Thoracic aorta (tissue), 2 donors: ENCODE measurements at regions not wholly inside any gene's neighbourhood (a gene's known extent, or its start where the extent isn't known, plus 50 kb on each side); places are given as distances from the start of the nearest gene placed in this dataset.
"Not testable (repeated sequence)": the region's sequence is repeated elsewhere in the genome, so short reads cannot be mapped to it uniquely, and the experiment has no call there.

Experiments
- ATAC-seq: fragments of 150-250 bp; one replicate; pipeline ENCODE4 v1.8.0; 2017; ENCODE audit warnings: low read depth; ENCODE audit not compliant: insufficient number of reproducible peaks, low FRiP score
- DNase-seq: peaks from one replicate; pipeline ENCODE4 v3.0.0-alpha.2; 2020; ENCODE audit warnings: low spot score
- H3K27ac ChIP-seq, 2 donors: fragments of 200-600 bp; sonication (generic); 1 replicate in 1 of 2; 2 replicates in 1 of 2; pipeline ENCODE4 v1.5.1; 2016; ENCODE audit warnings: mild to moderate bottlenecking in 2 of 2, moderate library complexity in 2 of 2
- H3K27me3 ChIP-seq: fragments of 200-600 bp; sonication (generic); replicated peaks from 2 replicates; pipeline ENCODE4 v1.6.0; 2016; ENCODE audit warnings: mild to moderate bottlenecking; ENCODE audit not compliant: insufficient read depth
- H3K36me3 ChIP-seq: fragments of 200-600 bp; sonication (generic); one replicate; pipeline ENCODE4 v1.5.1; 2016
- H3K4me1 ChIP-seq, 2 donors: fragments of 200-600 bp; sonication (generic); 1 replicate in 1 of 2; 2 replicates in 1 of 2; pipeline versions ENCODE4 v1.5.1 to v1.6.0; 2016; ENCODE audit warnings: low read depth in 2 of 2, mild to moderate bottlenecking in 1 of 2; ENCODE audit not compliant: control insufficient read depth in 1 of 2
- H3K4me3 ChIP-seq: fragments of 200-600 bp; sonication (generic); 2 replicates; pipeline ENCODE4 v1.5.1; 2016; ENCODE audit warnings: mild to moderate bottlenecking
- H3K9me3 ChIP-seq: fragments of 200-600 bp; sonication (generic); 2 replicates; pipeline ENCODE4 v1.5.1; 2016
- TF ChIP-seq, protein P1 (sequence below): fragments of 200-600 bp; sonication (generic); IDR thresholded peaks from one replicate; pipeline ENCODE4 v1.5.1; 2019; ENCODE audit warnings: antibody characterized with exemption

DNA sequence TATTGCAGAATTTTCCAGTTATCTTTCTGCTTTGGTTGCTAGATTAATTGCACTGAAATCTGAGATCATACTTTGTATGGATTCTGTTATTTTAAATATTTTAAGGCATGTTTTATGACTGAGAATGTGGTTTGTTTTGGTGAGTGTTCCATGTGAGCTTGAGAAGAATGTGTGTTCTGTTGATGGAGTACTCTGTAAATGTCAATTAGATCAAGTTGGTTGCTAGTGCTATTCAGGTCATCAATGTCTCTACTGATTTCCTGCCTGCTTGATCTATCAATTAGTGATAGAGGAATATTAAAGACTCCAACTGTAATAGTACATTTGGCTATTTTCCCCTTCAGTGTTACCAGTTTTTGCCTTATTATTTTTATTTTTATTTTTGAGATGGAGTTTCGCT is 64.3 kb upstream of the SHANK2 start:
- Histone ChIP-seq H3K4me3 (no peak overlapping the region), H3K36me3 (no peaks in the 10 kb centered on the region), H3K27me3 (no peaks in the 10 kb centered on the region), H3K27ac (no peak overlapping the region), H3K4me1 (no peaks in the 10 kb centered on the region), H3K9me3 (peaks cover 9% of the 10 kb centered on the region)
- TF ChIP-seq, protein P1, sequence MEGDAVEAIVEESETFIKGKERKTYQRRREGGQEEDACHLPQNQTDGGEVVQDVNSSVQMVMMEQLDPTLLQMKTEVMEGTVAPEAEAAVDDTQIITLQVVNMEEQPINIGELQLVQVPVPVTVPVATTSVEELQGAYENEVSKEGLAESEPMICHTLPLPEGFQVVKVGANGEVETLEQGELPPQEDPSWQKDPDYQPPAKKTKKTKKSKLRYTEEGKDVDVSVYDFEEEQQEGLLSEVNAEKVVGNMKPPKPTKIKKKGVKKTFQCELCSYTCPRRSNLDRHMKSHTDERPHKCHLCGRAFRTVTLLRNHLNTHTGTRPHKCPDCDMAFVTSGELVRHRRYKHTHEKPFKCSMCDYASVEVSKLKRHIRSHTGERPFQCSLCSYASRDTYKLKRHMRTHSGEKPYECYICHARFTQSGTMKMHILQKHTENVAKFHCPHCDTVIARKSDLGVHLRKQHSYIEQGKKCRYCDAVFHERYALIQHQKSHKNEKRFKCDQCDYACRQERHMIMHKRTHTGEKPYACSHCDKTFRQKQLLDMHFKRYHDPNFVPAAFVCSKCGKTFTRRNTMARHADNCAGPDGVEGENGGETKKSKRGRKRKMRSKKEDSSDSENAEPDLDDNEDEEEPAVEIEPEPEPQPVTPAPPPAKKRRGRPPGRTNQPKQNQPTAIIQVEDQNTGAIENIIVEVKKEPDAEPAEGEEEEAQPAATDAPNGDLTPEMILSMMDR = no peak
- no peak for DNase-seq
- no peak for ATAC-seq

DNA sequence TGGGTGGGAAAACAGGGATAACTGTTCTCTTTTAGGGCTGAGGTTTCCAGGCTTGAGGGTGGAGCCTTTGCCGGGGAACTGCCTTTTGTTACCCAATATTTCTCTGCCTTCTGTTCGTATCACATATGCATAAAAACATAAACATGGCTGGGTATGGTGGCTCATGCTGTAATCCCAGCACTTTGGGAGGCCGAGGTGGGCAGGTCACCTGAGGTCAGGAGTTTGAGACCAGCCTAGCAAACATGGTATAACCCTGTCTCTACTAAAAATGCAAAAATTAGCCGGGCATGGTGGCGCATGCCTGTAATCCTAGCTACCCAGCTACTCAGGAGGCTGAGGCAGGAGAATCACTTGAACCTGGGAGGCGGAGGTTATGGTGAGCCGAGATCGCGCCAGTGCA is 60.2 kb upstream of the SHANK2 start:
- H3K27me3 ChIP-seq, ATAC-seq: not testable (repeated sequence)

DNA sequence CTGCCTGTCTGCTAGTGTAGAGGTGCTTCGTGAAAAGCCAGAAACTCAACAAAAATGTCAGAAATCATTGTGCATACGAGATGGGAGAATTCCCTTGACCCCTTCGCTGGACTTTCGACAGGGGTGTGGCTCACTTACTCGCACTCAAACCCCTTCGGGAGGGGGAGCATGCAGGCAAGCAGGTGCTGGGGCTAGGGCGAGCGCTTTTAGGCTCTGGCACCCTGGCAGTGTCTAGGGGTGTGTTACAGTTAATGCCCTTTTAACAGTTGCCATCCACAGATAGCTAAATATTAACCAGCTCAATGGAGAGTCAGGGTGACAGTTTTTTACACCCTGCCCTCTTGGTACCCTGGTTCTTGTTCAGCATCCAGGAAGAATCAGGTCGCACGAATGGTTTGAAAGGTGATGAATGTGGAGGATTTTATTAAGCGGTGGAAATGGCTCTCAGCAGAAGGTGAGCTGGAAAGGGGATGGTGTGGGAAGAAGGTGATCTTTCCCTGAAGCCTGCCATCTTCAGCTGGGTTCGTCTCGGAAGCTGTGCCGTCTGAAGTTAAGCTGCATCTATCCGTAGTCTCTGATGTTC is 59.6 kb upstream of the SHANK2 start:
- no peaks in the 10 kb centered on the region for H3K4me1 ChIP-seq
- no peak overlapping the region for H3K4me3 ChIP-seq
- H3K36me3 ChIP-seq = no peaks in the 10 kb centered on the region
- H3K9me3 ChIP-seq = peaks cover 8% of the 10 kb centered on the region
- H3K27ac ChIP-seq = no peak overlapping the region
- no peak for DNase-seq
- no peaks in the 10 kb centered on the region for H3K27me3 ChIP-seq
- TF ChIP-seq, protein P1 = no peak
- no peak for ATAC-seq

More for the DNA sequence above, 60.2 kb upstream of the SHANK2 start:
- not testable (repeated sequence) for H3K27ac ChIP-seq, H3K4me3 ChIP-seq, DNase-seq, H3K36me3 ChIP-seq, H3K9me3 ChIP-seq, H3K4me1 ChIP-seq

DNA sequence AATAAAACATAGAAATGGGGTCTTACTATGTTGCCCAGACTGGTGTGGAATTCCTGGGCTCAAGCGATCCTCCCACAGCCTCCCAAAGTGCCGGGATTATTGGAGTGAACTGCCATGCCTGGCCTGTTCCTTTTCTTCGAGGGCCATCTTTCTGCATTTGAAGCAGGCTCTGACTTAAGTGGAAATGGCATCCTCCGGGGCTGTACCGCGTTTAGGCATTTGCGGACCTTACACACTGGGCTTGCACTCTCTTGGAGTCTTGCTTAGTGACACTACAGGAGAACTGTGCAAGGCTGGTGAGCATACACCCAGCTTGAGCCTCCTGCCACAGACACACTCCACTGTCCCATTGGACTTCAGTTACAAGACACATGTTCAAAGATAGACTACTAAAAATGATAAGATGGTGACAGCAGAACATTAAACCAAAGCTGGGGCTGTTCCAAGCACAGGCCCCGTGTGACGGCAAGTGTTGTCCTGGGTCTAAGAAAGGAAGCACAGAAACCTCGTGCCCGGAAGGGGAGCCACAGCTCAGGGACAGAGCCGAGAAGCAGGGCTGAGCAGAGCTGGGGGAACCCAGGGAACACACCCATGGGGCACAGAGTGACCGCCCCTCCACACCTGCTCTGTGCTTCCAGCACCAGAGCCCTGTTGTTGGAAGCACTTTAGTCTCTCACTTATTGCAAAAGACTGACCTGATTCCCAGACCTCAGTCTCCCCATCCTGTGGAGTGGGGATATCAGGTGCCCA is 59.0 kb upstream of the SHANK2 start:
- Histone ChIP-seq H3K9me3 (peaks cover under 1% of the 10 kb centered on the region), H3K36me3 (no peaks in the 10 kb centered on the region), H3K27me3 (no peaks in the 10 kb centered on the region), H3K4me3 (no peak overlapping the region), H3K4me1 (no peaks in the 10 kb centered on the region), H3K27ac (no peak overlapping the region)
- TF ChIP-seq, protein P1 = no peak
- ATAC-seq = no peak
- no peak for DNase-seq

DNA sequence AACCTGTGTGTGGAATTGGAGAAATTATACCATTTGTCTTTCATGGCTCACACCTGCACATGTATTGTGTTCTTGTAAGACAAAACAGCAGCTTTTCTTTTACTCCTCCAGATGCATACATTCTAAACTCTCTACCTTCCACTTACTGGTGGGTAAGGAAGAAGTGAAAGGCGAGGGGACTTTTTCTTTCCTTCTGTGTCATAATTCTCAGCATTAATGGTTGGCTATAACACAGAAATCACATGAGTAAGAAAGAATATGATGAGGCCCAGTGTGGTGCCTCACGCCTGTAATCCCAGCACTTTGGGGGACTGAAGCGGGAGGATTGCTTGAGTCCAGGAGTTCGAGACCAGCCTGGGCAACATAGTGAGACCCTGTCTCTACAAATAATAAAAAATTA is 57.8 kb upstream of the SHANK2 start:
- TF ChIP-seq, protein P1 = no peak
- no peaks in the 10 kb centered on the region for H3K36me3 ChIP-seq
- H3K27me3 ChIP-seq = no peaks in the 10 kb centered on the region
- no peak for ATAC-seq
- H3K9me3 ChIP-seq = no peaks in the 10 kb centered on the region
- no peak overlapping the region for H3K4me3 ChIP-seq
- no peak overlapping the region for H3K27ac ChIP-seq
- DNase-seq = no peak
- no peaks in the 10 kb centered on the region for H3K4me1 ChIP-seq
